ENCODE measurements at regions not wholly inside any gene's neighbourhood (a gene's known extent, or its start where the extent isn't known, plus 50 kb on each side); places are given as distances from the start of the nearest gene placed in this dataset.

- H3K36me3 Mint-ChIP-seq, result no peaks in the 10 kb centered on the region
- H3K27ac Mint-ChIP-seq, result no peak overlapping the region
- DNase-seq, result no peak
- no peaks in the 10 kb centered on the region for H3K4me1 Mint-ChIP-seq
- H3K27me3 Mint-ChIP-seq, result no peaks in the 10 kb centered on the region
- no peaks in the 10 kb centered on the region for H3K9me3 Mint-ChIP-seq
- H3K4me3 Mint-ChIP-seq, result no peak overlapping the region
These were observed 84.4 kb upstream of the FAT1 start for GRCh38 chr4:186807808-186808629.

GRCh38 chr4:186808630-186809018 is 85.0 kb upstream of the FAT1 start:
- no peak overlapping the region for H3K27ac Mint-ChIP-seq
- H3K27me3 Mint-ChIP-seq, result no peaks in the 10 kb centered on the region
- DNase-seq, result no peak
- H3K9me3 Mint-ChIP-seq, result no peaks in the 10 kb centered on the region
- no peaks in the 10 kb centered on the region for H3K4me1 Mint-ChIP-seq
- no peaks in the 10 kb centered on the region for H3K36me3 Mint-ChIP-seq
- H3K4me3 Mint-ChIP-seq, result no peak overlapping the region

GRCh38 chr4:186809070-186809469 is 85.4 kb upstream of the FAT1 start:
- Mint-ChIP-seq H3K27ac (no peak overlapping the region), H3K36me3 (no peaks in the 10 kb centered on the region), H3K9me3 (no peaks in the 10 kb centered on the region), H3K4me3 (no peak overlapping the region), H3K4me1 (no peaks in the 10 kb centered on the region), H3K27me3 (no peaks in the 10 kb centered on the region)
- DNase-seq, result no peak

- Mint-ChIP-seq H3K4me3 (no peak overlapping the region), H3K27ac (no peak overlapping the region), H3K4me1 (no peaks in the 10 kb centered on the region), H3K36me3 (no peaks in the 10 kb centered on the region), H3K9me3 (no peaks in the 10 kb centered on the region), H3K27me3 (no peaks in the 10 kb centered on the region)
- no peak for DNase-seq
These were observed 87.0 kb upstream of the FAT1 start for GRCh38 chr4:186810613-186811150.

GRCh38 chr4:186812592-186812991 is 88.9 kb upstream of the FAT1 start:
- Mint-ChIP-seq H3K27me3 (no peaks in the 10 kb centered on the region), H3K9me3 (no peaks in the 10 kb centered on the region), H3K4me1 (no peaks in the 10 kb centered on the region), H3K4me3 (no peak overlapping the region), H3K36me3 (no peaks in the 10 kb centered on the region), H3K27ac (no peak overlapping the region)
- no peak for DNase-seq

GRCh38 chr4:186813377-186814068 is 89.9 kb upstream of the FAT1 start:
- Mint-ChIP-seq H3K4me1 (no peaks in the 10 kb centered on the region), H3K4me3 (no peak overlapping the region), H3K27ac (no peak overlapping the region), H3K36me3 (no peaks in the 10 kb centered on the region), H3K9me3 (no peaks in the 10 kb centered on the region), H3K27me3 (no peaks in the 10 kb centered on the region)
- no peak for DNase-seq

GRCh38 chr4:186814535-186815070 is 90.9 kb upstream of the FAT1 start:
- no peaks in the 10 kb centered on the region for H3K4me1 Mint-ChIP-seq
- no peaks in the 10 kb centered on the region for H3K36me3 Mint-ChIP-seq
- H3K27me3 Mint-ChIP-seq, result no peaks in the 10 kb centered on the region
- no peak for DNase-seq
- H3K9me3 Mint-ChIP-seq, result no peaks in the 10 kb centered on the region
- H3K27ac Mint-ChIP-seq, result no peak overlapping the region
- no peak overlapping the region for H3K4me3 Mint-ChIP-seq

- Mint-ChIP-seq H3K9me3 (no peaks in the 10 kb centered on the region), H3K4me1 (no peaks in the 10 kb centered on the region), H3K27ac (no peak overlapping the region), H3K4me3 (no peak overlapping the region), H3K27me3 (no peaks in the 10 kb centered on the region), H3K36me3 (no peaks in the 10 kb centered on the region)
- DNase-seq, result no peak
These were observed 95.9 kb upstream of the FAT1 start for GRCh38 chr4:186819342-186820086.

- Mint-ChIP-seq H3K4me1 (no peaks in the 10 kb centered on the region), H3K9me3 (peaks cover 2% of the 10 kb centered on the region), H3K4me3 (no peak overlapping the region), H3K36me3 (no peaks in the 10 kb centered on the region), H3K27me3 (no peaks in the 10 kb centered on the region), H3K27ac (no peak overlapping the region)
- DNase-seq, result no peak
These were observed 96.8 kb upstream of the FAT1 start for GRCh38 chr4:186820391-186820891.

- Mint-ChIP-seq H3K9me3 (peaks cover 2% of the 10 kb centered on the region), H3K27me3 (no peaks in the 10 kb centered on the region), H3K36me3 (no peaks in the 10 kb centered on the region), H3K27ac (no peak overlapping the region), H3K4me3 (no peak overlapping the region), H3K4me1 (no peaks in the 10 kb centered on the region)
- no peak for DNase-seq
These were observed 100.3 kb upstream of the FAT1 start for GRCh38 chr4:186823989-186824388.

- H3K4me1 Mint-ChIP-seq, result no peaks in the 10 kb centered on the region
- H3K36me3 Mint-ChIP-seq, result no peaks in the 10 kb centered on the region
- no peak for DNase-seq
- no peak overlapping the region for H3K27ac Mint-ChIP-seq
- no peak overlapping the region for H3K4me3 Mint-ChIP-seq
- no peaks in the 10 kb centered on the region for H3K27me3 Mint-ChIP-seq
- peaks cover 4% of the 10 kb centered on the region for H3K9me3 Mint-ChIP-seq
These were observed 101.4 kb upstream of the FAT1 start for GRCh38 chr4:186825069-186825468.

GRCh38 chr4:186826006-186826405 is 102.3 kb upstream of the FAT1 start:
- no peaks in the 10 kb centered on the region for H3K36me3 Mint-ChIP-seq
- no peak overlapping the region for H3K4me3 Mint-ChIP-seq
- H3K27me3 Mint-ChIP-seq, result no peaks in the 10 kb centered on the region
- no peak overlapping the region for H3K27ac Mint-ChIP-seq
- H3K4me1 Mint-ChIP-seq, result no peaks in the 10 kb centered on the region
- no peak for DNase-seq
- H3K9me3 Mint-ChIP-seq, result peaks cover 4% of the 10 kb centered on the region

GRCh38 chr4:186826846-186827533 is 103.3 kb upstream of the FAT1 start:
- H3K27ac Mint-ChIP-seq, result no peak overlapping the region
- DNase-seq, result no peak
- H3K9me3 Mint-ChIP-seq, result peaks cover 4% of the 10 kb centered on the region
- H3K27me3 Mint-ChIP-seq, result no peaks in the 10 kb centered on the region
- H3K36me3 Mint-ChIP-seq, result no peaks in the 10 kb centered on the region
- no peak overlapping the region for H3K4me3 Mint-ChIP-seq
- no peaks in the 10 kb centered on the region for H3K4me1 Mint-ChIP-seq

GRCh38 chr4:186827534-186827897 is 103.9 kb upstream of the FAT1 start:
- no peak overlapping the region for H3K4me3 Mint-ChIP-seq
- DNase-seq, result no peak
- no peaks in the 10 kb centered on the region for H3K4me1 Mint-ChIP-seq
- H3K27me3 Mint-ChIP-seq, result no peaks in the 10 kb centered on the region
- no peak overlapping the region for H3K27ac Mint-ChIP-seq
- H3K9me3 Mint-ChIP-seq, result peaks cover 4% of the 10 kb centered on the region
- H3K36me3 Mint-ChIP-seq, result no peaks in the 10 kb centered on the region
